Coronary artery (tissue), 2 donors: ENCODE measurements at regions not wholly inside any gene's neighbourhood (a gene's known extent, or its start where the extent isn't known, plus 50 kb on each side); places are given as distances from the start of the nearest gene placed in this dataset.

Experiments
- DNase-seq: peaks from one replicate; pipeline ENCODE4 v3.0.0-alpha.2; 2017; ENCODE audit warnings: low spot score
- H3K27ac ChIP-seq, 2 donors: fragments of 200-600 bp; sonication (generic); one replicate each; pipeline ENCODE4 v1.5.1; 2016 to 2019
- H3K4me3 ChIP-seq: fragments of 200-600 bp; sonication (generic); 2 replicates; pipeline ENCODE4 v1.5.1; 2016; ENCODE audit warnings: mild to moderate bottlenecking, moderate library complexity
- CTCF ChIP-seq: fragments of 200-600 bp; sonication (generic); IDR thresholded peaks from one replicate; pipeline ENCODE4 v1.5.1; 2019; ENCODE audit warnings: antibody characterized with exemption

GRCh38 chr14:44035707-44036106, 471.4 kb downstream of the FSCB start:
- no peak for DNase-seq
- no peak overlapping the region for H3K27ac ChIP-seq
- no peak for TF ChIP-seq CTCF
- no peak overlapping the region for H3K4me3 ChIP-seq

- no peak overlapping the region for H3K27ac ChIP-seq
- H3K4me3 ChIP-seq, result no peak overlapping the region
- TF ChIP-seq CTCF, result no peak
- no peak for DNase-seq
Measured at GRCh38 chr14:44030831-44031383, 476.2 kb downstream of the FSCB start.

GRCh38 chr14:44029933-44030332, 477.1 kb downstream of the FSCB start:
- Histone ChIP-seq H3K27ac (no peak overlapping the region), H3K4me3 (no peak overlapping the region)
- DNase-seq, result no peak
- no peak for TF ChIP-seq CTCF

GRCh38 chr14:44027397-44027796, 479.7 kb downstream of the FSCB start:
- TF ChIP-seq CTCF, result no peak
- Histone ChIP-seq H3K4me3 (no peak overlapping the region), H3K27ac (no peak overlapping the region)
- DNase-seq, result no peak

- no peak overlapping the region for H3K4me3 ChIP-seq
- no peak for TF ChIP-seq CTCF
- no peak overlapping the region for H3K27ac ChIP-seq
- no peak for DNase-seq
Measured at GRCh38 chr14:44010595-44010994, 496.5 kb downstream of the FSCB start.

GRCh38 chr14:44010071-44010470, 497.0 kb downstream of the FSCB start:
- no peak for DNase-seq
- Histone ChIP-seq H3K27ac (no peak overlapping the region), H3K4me3 (no peak overlapping the region)
- no peak for TF ChIP-seq CTCF

GRCh38 chr14:44009642-44010041, 497.4 kb downstream of the FSCB start:
- no peak for DNase-seq
- H3K4me3 ChIP-seq, result no peak overlapping the region
- TF ChIP-seq CTCF, result no peak
- H3K27ac ChIP-seq, result no peak overlapping the region
